PFSK-1 (cell line): ENCODE measurements at regions not wholly inside any gene's neighbourhood (a gene's known extent, or its start where the extent isn't known, plus 50 kb on each side); places are given as distances from the start of the nearest gene placed in this dataset.

ENCODE experiments used
- FOXP2 ChIP-seq: optimal IDR thresholded peaks from 2 replicates; pipeline ENCODE3; 2011; ENCODE audit warnings: borderline replicate concordance, control low read depth, inconsistent platforms; ENCODE audit not compliant: insufficient read depth; ENCODE audit errors: extremely low read length, extremely low read depth
- POLR2AphosphoS5 ChIP-seq: IDR thresholded peaks from 2 replicates; pipeline ENCODE4 v1.6.1; 2012; ENCODE audit warnings: low read depth, mild to moderate bottlenecking, control low read depth, low read length, moderate library complexity
- SIN3A ChIP-seq: IDR thresholded peaks from 2 replicates; pipeline ENCODE4 v1.6.1; 2012; ENCODE audit warnings: mild to moderate bottlenecking, low read length, moderate library complexity, borderline replicate concordance; ENCODE audit not compliant: insufficient read depth
- TAF1 ChIP-seq: IDR thresholded peaks from 2 replicates; pipeline ENCODE4 v1.6.1; 2012; ENCODE audit warnings: low read length, control low read depth, borderline replicate concordance; ENCODE audit not compliant: insufficient read depth
- TF ChIP-seq, protein P1 (sequence below), 2 experiments: IDR thresholded peaks; 2 replicates each; pipeline versions ENCODE4 v1.6.1 to v1.8.0; 2011 to 2012; ENCODE audit warnings: low read depth in 2 of 2, low read length in 2 of 2, control low read depth in 1 of 2, inconsistent platforms in 1 of 2, mild to moderate bottlenecking in 1 of 2, moderate library complexity in 1 of 2; ENCODE audit not compliant: insufficient read depth in 1 of 2

DNA sequence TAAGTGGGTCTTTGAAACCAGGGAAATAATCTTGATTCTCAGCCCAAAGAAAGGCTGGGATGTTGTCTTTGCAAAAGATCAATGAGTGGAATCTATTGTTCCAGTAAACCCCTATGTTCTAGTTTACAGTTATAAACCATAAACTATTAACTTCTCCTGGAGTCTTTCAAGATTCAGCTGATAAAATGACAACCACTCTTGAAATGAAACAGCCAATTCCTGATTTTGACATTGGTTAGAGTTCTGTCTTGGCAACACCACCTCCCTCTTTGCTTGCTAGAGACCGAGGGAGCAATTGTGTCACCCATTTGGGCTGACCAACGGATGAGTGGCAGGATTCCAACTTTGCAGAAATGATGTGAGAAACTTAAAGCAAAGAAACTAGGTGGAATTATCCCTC is 746.9 kb downstream of the SLC4A3 start:
- TF ChIP-seq, protein P1, sequence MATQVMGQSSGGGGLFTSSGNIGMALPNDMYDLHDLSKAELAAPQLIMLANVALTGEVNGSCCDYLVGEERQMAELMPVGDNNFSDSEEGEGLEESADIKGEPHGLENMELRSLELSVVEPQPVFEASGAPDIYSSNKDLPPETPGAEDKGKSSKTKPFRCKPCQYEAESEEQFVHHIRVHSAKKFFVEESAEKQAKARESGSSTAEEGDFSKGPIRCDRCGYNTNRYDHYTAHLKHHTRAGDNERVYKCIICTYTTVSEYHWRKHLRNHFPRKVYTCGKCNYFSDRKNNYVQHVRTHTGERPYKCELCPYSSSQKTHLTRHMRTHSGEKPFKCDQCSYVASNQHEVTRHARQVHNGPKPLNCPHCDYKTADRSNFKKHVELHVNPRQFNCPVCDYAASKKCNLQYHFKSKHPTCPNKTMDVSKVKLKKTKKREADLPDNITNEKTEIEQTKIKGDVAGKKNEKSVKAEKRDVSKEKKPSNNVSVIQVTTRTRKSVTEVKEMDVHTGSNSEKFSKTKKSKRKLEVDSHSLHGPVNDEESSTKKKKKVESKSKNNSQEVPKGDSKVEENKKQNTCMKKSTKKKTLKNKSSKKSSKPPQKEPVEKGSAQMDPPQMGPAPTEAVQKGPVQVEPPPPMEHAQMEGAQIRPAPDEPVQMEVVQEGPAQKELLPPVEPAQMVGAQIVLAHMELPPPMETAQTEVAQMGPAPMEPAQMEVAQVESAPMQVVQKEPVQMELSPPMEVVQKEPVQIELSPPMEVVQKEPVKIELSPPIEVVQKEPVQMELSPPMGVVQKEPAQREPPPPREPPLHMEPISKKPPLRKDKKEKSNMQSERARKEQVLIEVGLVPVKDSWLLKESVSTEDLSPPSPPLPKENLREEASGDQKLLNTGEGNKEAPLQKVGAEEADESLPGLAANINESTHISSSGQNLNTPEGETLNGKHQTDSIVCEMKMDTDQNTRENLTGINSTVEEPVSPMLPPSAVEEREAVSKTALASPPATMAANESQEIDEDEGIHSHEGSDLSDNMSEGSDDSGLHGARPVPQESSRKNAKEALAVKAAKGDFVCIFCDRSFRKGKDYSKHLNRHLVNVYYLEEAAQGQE (IDR thresholded peaks at IDR 0.05; ENCODE audit: insufficient read depth in 1 of 2, low read depth in 2 of 2, low read length in 2 of 2): no peak
- TF ChIP-seq POLR2AphosphoS5: no peak

GRCh38 chr2:220377482-220378155 is 750.2 kb downstream of the SLC4A3 start:
- TF ChIP-seq POLR2AphosphoS5: no peak

DNA sequence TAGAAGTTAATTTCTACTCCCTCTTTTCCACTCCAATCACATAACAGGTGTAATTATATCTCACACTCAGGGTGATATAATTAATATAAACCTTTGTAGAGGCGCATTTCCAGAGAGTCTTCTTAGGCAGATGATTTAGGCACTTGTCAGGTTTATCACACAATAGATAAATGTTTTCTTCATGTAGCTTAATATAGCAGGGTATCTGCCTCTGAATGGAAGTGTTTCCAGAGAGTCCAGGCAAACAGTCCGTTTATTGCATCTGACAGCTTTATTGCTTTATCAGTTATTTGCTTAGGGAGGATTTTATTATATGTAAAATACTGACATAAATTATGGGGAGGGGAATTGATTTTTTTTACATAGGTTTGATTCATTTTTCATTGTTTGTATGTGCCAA is 766.3 kb downstream of the SLC4A3 start:
- TF ChIP-seq, protein P1 (IDR thresholded peaks at IDR 0.05; ENCODE audit: insufficient read depth in 1 of 2, low read depth in 2 of 2, low read length in 2 of 2): no peak
- TF ChIP-seq TAF1: no peak
- no peak for TF ChIP-seq FOXP2
- no peak for TF ChIP-seq POLR2AphosphoS5
- TF ChIP-seq SIN3A: no peak

- TF ChIP-seq FOXP2 (no peak), POLR2AphosphoS5 (no peak), SIN3A (no peak), TAF1 (no peak)
- TF ChIP-seq, protein P1 (IDR thresholded peaks at IDR 0.05; ENCODE audit: insufficient read depth in 1 of 2, low read depth in 2 of 2, low read length in 2 of 2): no peak
Measured at GRCh38 chr2:220394433-220394832, 767.0 kb downstream of the SLC4A3 start.

GRCh38 chr2:220396287-220396686 is 768.9 kb downstream of the SLC4A3 start:
- no peak for TF ChIP-seq POLR2AphosphoS5

DNA sequence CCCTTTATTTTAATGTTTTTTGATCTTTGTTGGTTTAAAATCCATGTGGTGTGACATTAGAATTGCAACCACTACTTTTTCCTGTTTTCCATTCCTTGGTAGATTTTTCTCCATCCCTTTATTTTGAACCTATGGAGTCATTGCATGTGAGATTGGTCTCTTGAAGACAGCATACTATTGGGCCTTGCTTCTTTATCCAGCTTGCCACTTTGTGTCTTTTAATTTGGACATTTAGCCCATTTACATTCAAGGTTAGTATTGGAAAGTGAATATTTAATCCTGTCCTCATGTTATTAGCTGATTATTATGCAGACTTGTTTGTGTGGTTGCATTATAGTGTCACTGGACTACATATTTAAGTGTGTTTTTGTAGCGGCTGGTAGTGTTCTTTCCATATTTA is 782.9 kb downstream of the SLC4A3 start:
- TF ChIP-seq POLR2AphosphoS5 (no peak), SIN3A (no peak), TAF1 (no peak), FOXP2 (no peak)
- TF ChIP-seq, protein P1 (IDR thresholded peaks at IDR 0.05; ENCODE audit: insufficient read depth in 1 of 2, low read depth in 2 of 2, low read length in 2 of 2): no peak
